AG09319 (cell line): ENCODE measurements at regions not wholly inside any gene's neighbourhood (a gene's known extent, or its start where the extent isn't known, plus 50 kb on each side); places are given as distances from the start of the nearest gene placed in this dataset.

ENCODE experiments used
- DNase-seq: peaks from one replicate; pipeline ENCODE4 v3.0.0-alpha.2; 2010; ENCODE audit warnings: low read depth; ENCODE audit errors: extremely low read depth
- TF ChIP-seq, protein P1 (sequence below): IDR thresholded peaks from 2 replicates; pipeline ENCODE4 v1.5.1; 2011; ENCODE audit warnings: low read depth, mild to moderate bottlenecking, inconsistent platforms, low read length, moderate library complexity

DNA sequence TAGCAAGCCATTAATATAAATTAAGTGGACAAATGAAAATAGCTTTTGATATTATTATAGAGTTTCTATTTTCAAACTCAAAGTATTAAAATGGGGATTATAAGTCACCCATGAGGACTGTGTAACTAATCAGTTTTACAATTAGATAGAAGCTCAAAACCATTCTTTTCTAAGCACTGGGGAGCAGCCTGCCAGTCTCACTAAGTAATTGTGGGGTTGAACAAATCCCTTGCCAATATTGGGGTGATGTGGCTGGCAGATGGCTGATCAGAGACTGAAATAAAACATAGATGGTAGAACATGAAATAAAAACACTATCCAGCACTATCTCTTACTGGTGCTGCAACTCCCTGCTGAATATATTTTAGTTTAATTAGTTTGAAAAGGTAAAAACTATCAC lies 353.2 kb downstream of the FLRT2 start:
- TF ChIP-seq, protein P1, sequence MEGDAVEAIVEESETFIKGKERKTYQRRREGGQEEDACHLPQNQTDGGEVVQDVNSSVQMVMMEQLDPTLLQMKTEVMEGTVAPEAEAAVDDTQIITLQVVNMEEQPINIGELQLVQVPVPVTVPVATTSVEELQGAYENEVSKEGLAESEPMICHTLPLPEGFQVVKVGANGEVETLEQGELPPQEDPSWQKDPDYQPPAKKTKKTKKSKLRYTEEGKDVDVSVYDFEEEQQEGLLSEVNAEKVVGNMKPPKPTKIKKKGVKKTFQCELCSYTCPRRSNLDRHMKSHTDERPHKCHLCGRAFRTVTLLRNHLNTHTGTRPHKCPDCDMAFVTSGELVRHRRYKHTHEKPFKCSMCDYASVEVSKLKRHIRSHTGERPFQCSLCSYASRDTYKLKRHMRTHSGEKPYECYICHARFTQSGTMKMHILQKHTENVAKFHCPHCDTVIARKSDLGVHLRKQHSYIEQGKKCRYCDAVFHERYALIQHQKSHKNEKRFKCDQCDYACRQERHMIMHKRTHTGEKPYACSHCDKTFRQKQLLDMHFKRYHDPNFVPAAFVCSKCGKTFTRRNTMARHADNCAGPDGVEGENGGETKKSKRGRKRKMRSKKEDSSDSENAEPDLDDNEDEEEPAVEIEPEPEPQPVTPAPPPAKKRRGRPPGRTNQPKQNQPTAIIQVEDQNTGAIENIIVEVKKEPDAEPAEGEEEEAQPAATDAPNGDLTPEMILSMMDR: no peak

DNA sequence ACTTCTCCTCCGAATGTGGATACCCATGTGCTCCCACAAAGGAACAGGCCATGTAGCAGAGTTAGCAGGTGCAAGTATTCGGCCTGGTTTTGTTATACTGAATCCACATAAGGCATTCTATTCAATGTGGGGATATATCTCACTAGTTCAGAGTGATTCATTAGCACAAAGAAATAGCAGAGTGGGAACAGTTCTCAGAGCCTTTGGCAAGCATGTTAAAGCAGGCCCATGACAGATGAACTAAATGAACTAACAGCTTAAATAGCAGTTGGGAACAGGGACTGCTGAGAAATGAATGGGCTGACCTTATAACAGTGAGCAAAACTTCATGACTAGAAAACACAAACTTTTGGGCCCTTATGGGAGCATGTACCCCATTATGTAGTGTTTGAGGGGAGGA lies 352.0 kb downstream of the FLRT2 start:
- DNase-seq: no peak
- TF ChIP-seq, protein P1: no peak

More for the DNA sequence above, 353.2 kb downstream of the FLRT2 start:
- no peak for DNase-seq

GRCh38 chr14:85878874-85879273 lies 348.9 kb downstream of the FLRT2 start:
- TF ChIP-seq, protein P1: no peak
- no peak for DNase-seq

DNA sequence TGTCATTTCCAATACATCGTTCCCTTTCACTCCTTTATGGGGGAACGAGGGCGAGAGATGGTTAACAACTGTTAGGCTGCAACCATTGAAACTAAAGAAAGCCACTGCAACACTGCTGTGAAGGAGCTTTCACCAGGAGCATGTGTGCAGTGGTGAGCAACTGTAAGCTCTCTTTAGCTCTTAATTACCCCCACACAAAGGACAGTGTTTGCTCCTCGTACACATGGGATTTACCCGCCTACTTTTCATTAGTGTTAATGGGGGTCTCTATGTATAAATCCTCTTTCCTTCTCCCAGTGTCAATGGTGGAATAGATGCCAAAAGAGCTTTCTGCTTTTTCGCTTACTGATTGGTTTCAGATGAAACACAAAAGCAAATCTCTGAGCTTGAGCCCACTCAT lies 343.1 kb downstream of the FLRT2 start:
- no peak for DNase-seq
- TF ChIP-seq, protein P1: no peak

DNA sequence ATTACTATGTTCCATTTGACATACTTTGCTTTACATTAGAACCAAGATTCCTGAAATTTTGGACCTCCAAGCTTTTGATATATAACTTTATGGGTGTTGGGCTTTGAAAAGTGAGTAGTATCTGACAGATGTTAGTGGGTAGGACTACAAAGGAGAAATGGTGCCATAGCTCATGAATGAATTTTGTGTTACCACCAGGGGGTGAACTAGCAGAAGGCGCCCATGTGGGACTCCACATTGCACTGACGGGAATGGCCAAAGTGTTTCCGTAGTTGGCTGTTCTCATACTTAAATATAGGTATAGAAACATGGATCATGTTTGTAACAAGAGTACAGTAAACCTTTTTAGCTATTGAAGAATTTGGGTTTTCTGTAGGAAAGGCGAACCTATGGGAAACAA lies 337.5 kb downstream of the FLRT2 start:
- DNase-seq: no peak
- TF ChIP-seq, protein P1: no peak

- no peak for DNase-seq
- TF ChIP-seq, protein P1: no peak
Observed at GRCh38 chr14:85865701-85866100, 335.8 kb downstream of the FLRT2 start.

DNA sequence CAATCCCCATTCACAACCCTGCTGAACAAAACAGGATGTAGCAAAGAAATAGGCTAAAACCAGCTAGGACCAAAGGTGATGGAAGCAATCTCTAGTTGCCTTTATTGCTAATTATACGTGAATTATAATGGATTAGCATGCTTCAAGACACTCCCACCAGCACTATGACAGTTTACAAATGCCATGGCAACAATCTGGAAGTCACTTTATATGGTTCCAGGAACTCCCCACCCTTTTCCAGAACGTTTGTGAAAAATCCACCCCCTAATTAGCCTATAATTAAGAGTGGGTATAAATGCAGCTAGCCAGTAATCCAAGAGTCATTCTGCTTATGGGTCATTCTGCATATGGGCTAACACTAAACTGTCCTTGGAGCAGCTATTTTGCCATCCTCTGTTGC lies 328.7 kb downstream of the FLRT2 start:
- TF ChIP-seq, protein P1: no peak
- DNase-seq: no peak
